ENCODE measurements at regions not wholly inside any gene's neighbourhood (a gene's known extent, or its start where the extent isn't known, plus 50 kb on each side); places are given as distances from the start of the nearest gene placed in this dataset.
"Not testable (repeated sequence)": the region's sequence is repeated elsewhere in the genome, so short reads cannot be mapped to it uniquely, and the experiment has no call there.

- H3K36me3 Mint-ChIP-seq (ENCODE audit: low read depth); H3K4me3 Mint-ChIP-seq; H3K4me1 Mint-ChIP-seq (ENCODE audit: low read depth); H3K9me3 Mint-ChIP-seq; H3K27ac Mint-ChIP-seq; intact Hi-C loops (cut with micrococcal nuclease); H3K27me3 Mint-ChIP-seq: not testable (repeated sequence)
These were observed 50.7 kb downstream of the PPIAL4D start for GRCh38 chr1:145191272-145191675.

GRCh38 chr1:145189543-145190030, 52.4 kb downstream of the PPIAL4D start:
- H3K27ac Mint-ChIP-seq; H3K4me1 Mint-ChIP-seq (ENCODE audit: low read depth); intact Hi-C loops (cut with micrococcal nuclease); H3K9me3 Mint-ChIP-seq; H3K4me3 Mint-ChIP-seq; H3K36me3 Mint-ChIP-seq (ENCODE audit: low read depth); H3K27me3 Mint-ChIP-seq: not testable (repeated sequence)

GRCh38 chr1:145188869-145189542, 53.0 kb downstream of the PPIAL4D start:
- H3K36me3 Mint-ChIP-seq (ENCODE audit: low read depth); H3K27me3 Mint-ChIP-seq; H3K4me3 Mint-ChIP-seq; H3K4me1 Mint-ChIP-seq (ENCODE audit: low read depth); H3K27ac Mint-ChIP-seq; intact Hi-C loops (cut with micrococcal nuclease); H3K9me3 Mint-ChIP-seq: not testable (repeated sequence)

DNA sequence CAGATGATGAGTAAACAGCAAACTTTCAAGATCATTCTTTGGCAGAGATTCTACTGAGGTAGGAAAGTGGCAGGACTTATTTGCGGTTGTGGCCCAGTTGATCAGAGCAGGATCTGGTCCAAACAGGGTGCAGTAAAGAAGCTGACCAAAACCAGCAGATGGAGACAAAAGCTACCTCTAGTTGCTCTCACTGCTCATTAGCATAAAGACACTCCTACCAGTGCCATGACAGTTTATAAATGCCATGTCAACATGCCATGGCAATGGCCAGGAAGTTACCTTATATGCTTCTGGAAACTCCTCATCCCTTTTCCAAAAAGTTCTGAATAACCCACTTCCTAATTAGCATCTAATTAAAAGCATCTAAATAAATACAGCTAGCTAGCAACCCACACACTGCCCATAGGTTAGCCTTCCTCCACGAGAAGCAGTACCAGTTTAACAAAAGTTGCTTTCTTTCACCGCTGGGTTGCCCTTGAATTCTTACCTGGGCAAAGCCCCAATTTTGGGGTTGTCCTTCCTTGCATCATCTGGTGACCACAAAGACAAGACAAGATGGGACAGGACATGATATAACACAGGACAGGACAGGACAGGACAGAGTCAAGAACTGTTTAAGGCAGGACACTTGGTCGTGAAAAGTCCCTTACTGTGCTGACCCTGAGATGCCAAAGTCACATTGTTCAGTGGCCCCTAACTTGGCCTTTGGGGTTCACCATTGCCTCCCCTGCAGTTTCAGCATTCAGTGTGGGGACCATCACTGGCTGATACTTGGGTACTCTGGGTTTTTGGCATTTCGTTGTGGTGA, 59.2 kb downstream of the PPIAL4D start:
- H3K4me1 Mint-ChIP-seq (ENCODE audit: low read depth); intact Hi-C loops (cut with micrococcal nuclease); H3K27ac Mint-ChIP-seq; H3K4me3 Mint-ChIP-seq; H3K9me3 Mint-ChIP-seq; H3K36me3 Mint-ChIP-seq (ENCODE audit: low read depth); H3K27me3 Mint-ChIP-seq: not testable (repeated sequence)

DNA sequence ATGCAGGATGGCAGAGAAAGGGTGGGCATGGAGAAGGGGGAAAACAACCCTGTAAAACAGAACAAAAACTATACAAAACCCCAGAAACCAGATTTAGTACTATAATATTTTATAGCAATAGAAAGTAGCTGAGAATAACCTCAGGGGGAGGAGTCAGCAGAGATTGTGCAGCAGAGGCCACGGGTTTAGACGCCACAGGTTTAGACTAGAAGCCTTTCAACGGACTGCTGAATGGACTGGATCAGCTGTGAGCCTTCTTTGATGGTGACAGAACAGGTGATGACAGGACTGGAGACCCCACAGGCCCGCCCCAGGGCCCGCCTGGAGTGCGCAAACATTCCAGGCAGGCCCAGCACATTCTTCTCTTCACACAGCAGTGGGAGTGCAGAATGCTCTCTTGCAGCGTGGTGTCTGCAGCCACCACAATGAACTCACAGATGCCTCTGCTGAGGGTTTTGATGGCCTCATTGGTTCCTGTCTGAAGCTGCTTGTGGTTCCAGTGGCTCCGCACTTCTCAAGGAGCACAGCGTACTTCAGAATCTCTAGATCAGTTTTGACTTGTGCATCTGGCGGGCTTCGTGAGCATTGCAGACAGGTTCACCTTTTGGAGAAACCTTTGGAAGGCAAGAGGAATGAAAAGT, 65.6 kb downstream of the PPIAL4D start:
- H3K4me3 Mint-ChIP-seq; H3K9me3 Mint-ChIP-seq; H3K27ac Mint-ChIP-seq; H3K4me1 Mint-ChIP-seq (ENCODE audit: low read depth); intact Hi-C loops (cut with micrococcal nuclease); H3K27me3 Mint-ChIP-seq; H3K36me3 Mint-ChIP-seq (ENCODE audit: low read depth): not testable (repeated sequence)

DNA sequence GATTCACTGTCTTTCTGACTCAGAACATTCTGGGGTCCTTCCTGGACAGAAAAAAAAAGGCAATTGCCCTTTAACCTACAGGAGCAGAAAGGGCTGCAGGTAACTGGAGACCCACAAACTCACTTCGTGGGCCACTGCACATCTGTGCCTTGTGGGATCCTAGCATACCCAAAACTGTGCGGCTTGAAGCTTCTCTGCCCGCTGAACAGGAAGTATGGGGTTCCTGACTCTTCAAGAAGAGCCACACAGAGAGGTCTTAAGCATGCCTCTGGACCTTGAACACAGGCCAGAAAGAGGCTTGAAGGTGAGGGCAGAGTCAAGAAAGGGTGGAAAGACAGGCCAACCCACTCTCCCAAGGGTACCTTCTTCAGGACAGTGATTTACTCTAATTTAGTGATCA, 67.6 kb downstream of the PPIAL4D start:
- H3K4me3 Mint-ChIP-seq = not testable (repeated sequence)

GRCh38 chr1:145168220-145168848, 72.6 kb downstream of the FAM72D start:
- H3K27ac Mint-ChIP-seq; H3K9me3 Mint-ChIP-seq; H3K27me3 Mint-ChIP-seq; intact Hi-C loops (cut with micrococcal nuclease); H3K4me1 Mint-ChIP-seq (ENCODE audit: low read depth): not testable (repeated sequence)
- Mint-ChIP-seq H3K4me3 (peak overlapping the region; percentile 17), H3K36me3 (ENCODE audit: low read depth) (peaks cover 11% of the 10 kb centered on the region)

More for the DNA sequence above, 67.6 kb downstream of the PPIAL4D start:
- H3K36me3 Mint-ChIP-seq (ENCODE audit: low read depth); H3K9me3 Mint-ChIP-seq; H3K27ac Mint-ChIP-seq; H3K4me1 Mint-ChIP-seq (ENCODE audit: low read depth); intact Hi-C loops (cut with micrococcal nuclease); H3K27me3 Mint-ChIP-seq: not testable (repeated sequence)

- intact Hi-C loops (cut with micrococcal nuclease); H3K4me3 Mint-ChIP-seq; H3K9me3 Mint-ChIP-seq; H3K27ac Mint-ChIP-seq; H3K27me3 Mint-ChIP-seq; H3K4me1 Mint-ChIP-seq (ENCODE audit: low read depth): not testable (repeated sequence)
- H3K36me3 Mint-ChIP-seq (ENCODE audit: low read depth) = peaks cover 11% of the 10 kb centered on the region
These were observed 68.6 kb downstream of the FAM72D start for GRCh38 chr1:145164360-145164759.
